Stimulated activated CD4-positive, alpha-beta T cell treated with anti-CD3 and anti-CD28 coated beads, Interleukin-4, amount 100 ng/mL, for 1 hour (primary cell): ENCODE measurements at regions not wholly inside any gene's neighbourhood (a gene's known extent, or its start where the extent isn't known, plus 50 kb on each side); places are given as distances from the start of the nearest gene placed in this dataset.
"Not testable (repeated sequence)": the region's sequence is repeated elsewhere in the genome, so short reads cannot be mapped to it uniquely, and the experiment has no call there.

Experiments used
- DNase-seq: peaks from one replicate; pipeline ENCODE4 v3.0.0-alpha.2; 2020

DNA sequence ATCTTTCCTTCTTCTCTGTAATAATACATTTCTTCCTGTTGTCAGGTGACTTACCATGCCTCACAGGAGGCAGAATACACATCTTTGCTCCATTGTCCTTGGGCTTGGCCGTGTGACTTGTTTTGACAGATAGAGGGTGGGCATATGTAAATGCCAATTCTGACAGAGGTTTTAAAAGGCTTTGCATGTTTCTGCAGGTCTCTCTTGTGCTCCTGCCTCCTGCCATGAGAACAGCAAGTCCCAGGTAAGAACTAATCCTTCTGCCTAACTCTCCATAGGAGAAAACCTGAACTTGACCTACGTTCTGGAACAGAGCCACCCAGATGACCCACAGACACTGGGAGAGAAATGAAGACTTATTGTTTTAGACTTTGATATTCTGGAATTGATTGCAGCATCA lies 88.7 kb upstream of the TNFSF11 start:
- DNase-seq, result no peak

GRCh38 chr13:42486711-42487198 lies 87.2 kb upstream of the TNFSF11 start:
- DNase-seq, result no peak

- no peak for DNase-seq
Measured at GRCh38 chr13:42487221-42487620, 86.7 kb upstream of the TNFSF11 start.

GRCh38 chr13:42490676-42491075 lies 83.3 kb upstream of the TNFSF11 start:
- DNase-seq, result no peak

DNA sequence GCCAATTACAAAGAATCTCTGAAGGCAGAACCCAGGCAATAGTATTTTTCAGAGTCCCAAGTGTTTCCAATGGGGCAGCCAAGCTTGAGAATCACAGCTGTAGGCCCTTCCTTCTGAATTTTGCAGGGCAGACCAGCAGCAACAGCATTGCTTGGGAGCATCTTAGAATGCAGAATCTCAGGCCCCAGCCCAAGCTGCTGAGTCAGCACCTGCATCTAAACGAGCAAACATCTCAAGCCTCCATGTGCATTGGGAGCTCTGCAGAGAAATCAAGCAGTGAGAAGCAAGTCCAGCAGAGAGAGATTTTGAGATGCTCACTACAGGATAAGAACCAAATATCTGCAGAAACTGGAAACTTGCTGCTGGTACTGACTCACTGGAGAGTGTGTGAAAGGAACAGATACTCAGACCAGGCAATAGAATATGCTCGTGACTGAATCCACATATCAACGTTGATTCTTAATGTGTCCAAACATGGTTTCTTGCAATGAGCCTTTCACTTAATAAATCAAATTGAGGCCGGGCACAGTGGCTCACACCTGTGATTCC lies 81.5 kb upstream of the TNFSF11 start:
- no peak for DNase-seq

DNA sequence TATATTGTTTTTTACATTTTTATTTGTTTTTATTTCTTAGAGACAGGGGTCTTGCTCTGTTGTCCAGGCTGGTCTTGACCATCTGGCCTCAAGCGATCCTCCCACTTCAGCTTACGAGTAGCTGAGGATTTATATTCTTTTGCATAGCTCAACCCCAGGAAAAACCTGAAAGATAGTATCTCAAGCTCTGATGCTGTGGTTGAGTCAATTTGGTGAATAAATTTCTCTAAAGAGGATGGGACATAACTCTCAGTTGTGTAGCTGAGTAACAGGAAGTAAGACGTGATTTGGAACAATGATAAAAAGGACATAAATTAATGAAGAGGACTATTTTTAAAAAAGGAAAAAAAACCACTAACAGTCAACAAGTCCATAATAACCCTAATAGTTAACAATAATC lies 79.8 kb upstream of the TNFSF11 start:
- DNase-seq, result no peak

- DNase-seq, result no peak
Measured at GRCh38 chr13:42495255-42495654, 78.7 kb upstream of the TNFSF11 start.

GRCh38 chr13:42495751-42496150 lies 78.2 kb upstream of the TNFSF11 start:
- no peak for DNase-seq

DNA sequence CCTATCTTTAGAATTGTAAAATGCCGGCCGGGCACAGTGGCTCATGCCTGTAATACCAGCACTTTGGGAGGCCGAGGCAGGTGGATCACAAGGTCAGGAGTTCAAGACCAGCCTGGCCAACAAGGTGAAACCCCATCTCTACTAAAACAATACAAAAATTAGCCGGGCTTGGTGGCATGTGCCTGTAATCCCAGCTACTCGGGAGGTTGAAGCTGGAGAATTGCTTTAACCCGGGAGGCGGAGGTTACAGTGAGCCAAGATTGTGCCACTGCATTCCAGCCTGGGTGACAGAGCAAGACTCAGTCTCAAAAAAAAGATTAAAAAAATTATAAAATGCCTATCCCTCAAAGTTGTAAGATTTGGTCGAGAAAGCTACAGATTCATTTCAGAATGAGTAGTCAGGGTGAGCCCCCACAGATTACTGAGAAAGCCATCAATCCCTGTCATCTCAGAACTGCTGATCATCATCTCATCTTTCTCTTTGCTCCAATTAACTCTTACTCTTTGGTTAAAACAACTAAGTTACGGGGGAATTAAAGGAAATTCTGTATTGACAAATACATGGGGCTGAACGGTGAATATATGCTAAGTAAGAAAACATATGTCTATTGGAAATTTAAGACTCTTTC lies 76.9 kb upstream of the TNFSF11 start:
- not testable (repeated sequence) for DNase-seq

- DNase-seq, result no peak
Measured at GRCh38 chr13:42497798-42498197, 76.2 kb upstream of the TNFSF11 start.

- no peak for DNase-seq
Measured at GRCh38 chr13:42498521-42498920, 75.4 kb upstream of the TNFSF11 start.
